Gastrocnemius medialis (tissue), 4 donors: ENCODE measurements at regions not wholly inside any gene's neighbourhood (a gene's known extent, or its start where the extent isn't known, plus 50 kb on each side); places are given as distances from the start of the nearest gene placed in this dataset.

Experiments used
- POLR2A ChIP-seq, 2 donors: fragments of 450-650 bp; IDR thresholded peaks; one replicate each; pipeline ENCODE4 v1.6.1; 2017; ENCODE audit warnings: antibody characterized with exemption in 2 of 2, mild to moderate bottlenecking in 2 of 2, moderate library complexity in 2 of 2
- TF ChIP-seq, protein P1 (sequence below), 5 experiments: fragments of 450-650 bp in 3 of 5; fragments of 200-600 bp in 2 of 5; sonication (generic) in 2 of 5; IDR thresholded peaks in 4 of 5; conservative IDR thresholded peaks in 1 of 5; 1 replicate in 4 of 5; 2 replicates in 1 of 5; pipeline ENCODE4 v1.5.1; 2016 to 2019; ENCODE audit warnings: antibody characterized with exemption in 5 of 5, mild to moderate bottlenecking in 3 of 5, moderate library complexity in 3 of 5

GRCh38 chr7:142471820-142472219 lies 214.0 kb upstream of the PRSS58 start:
- TF ChIP-seq, protein P1, sequence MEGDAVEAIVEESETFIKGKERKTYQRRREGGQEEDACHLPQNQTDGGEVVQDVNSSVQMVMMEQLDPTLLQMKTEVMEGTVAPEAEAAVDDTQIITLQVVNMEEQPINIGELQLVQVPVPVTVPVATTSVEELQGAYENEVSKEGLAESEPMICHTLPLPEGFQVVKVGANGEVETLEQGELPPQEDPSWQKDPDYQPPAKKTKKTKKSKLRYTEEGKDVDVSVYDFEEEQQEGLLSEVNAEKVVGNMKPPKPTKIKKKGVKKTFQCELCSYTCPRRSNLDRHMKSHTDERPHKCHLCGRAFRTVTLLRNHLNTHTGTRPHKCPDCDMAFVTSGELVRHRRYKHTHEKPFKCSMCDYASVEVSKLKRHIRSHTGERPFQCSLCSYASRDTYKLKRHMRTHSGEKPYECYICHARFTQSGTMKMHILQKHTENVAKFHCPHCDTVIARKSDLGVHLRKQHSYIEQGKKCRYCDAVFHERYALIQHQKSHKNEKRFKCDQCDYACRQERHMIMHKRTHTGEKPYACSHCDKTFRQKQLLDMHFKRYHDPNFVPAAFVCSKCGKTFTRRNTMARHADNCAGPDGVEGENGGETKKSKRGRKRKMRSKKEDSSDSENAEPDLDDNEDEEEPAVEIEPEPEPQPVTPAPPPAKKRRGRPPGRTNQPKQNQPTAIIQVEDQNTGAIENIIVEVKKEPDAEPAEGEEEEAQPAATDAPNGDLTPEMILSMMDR (IDR thresholded peaks at IDR 0.05 in 4 of 5, conservative IDR thresholded peaks at IDR 0.05 in 1 of 5), result no peak
- no peak for TF ChIP-seq POLR2A (IDR thresholded peaks at IDR 0.05)
